SU-DHL-6 (cell line): ENCODE measurements at regions not wholly inside any gene's neighbourhood (a gene's known extent, or its start where the extent isn't known, plus 50 kb on each side); places are given as distances from the start of the nearest gene placed in this dataset.

Source experiments
- H2AFZ ChIP-seq: fragments of 200-600 bp; sonication (generic); 2 replicates; pipeline ENCODE4 v1.6.1; 2014; ENCODE audit warnings: low read depth, mild to moderate bottlenecking, moderate library complexity, mixed read lengths, antibody characterized with exemption, low read length; ENCODE audit not compliant: severe bottlenecking
- H3F3A ChIP-seq: fragments of 200-600 bp; shearing (Covaris generic); 2 replicates; pipeline ENCODE4 v1.6.0; 2016; ENCODE audit warnings: antibody characterized with exemption, mild to moderate bottlenecking; ENCODE audit not compliant: insufficient read depth
- H3K27ac ChIP-seq: fragments of 200-600 bp; sonication (generic); 2 replicates; pipeline ENCODE4 v1.5.1; 2016; ENCODE audit warnings: low read depth, mild to moderate bottlenecking, low read length, moderate library complexity, mixed read lengths
- H3K27me3 ChIP-seq: fragments of 200-600 bp; sonication (generic), shearing (Covaris generic); 2 replicates; pipeline ENCODE4 v1.6.0; 2014; ENCODE audit warnings: mild to moderate bottlenecking, low read length
- H3K36me3 ChIP-seq: fragments of 200-600 bp; sonication (generic); 2 replicates; pipeline ENCODE4 v1.6.1; 2014; ENCODE audit warnings: mild to moderate bottlenecking, low read length, mixed read lengths
- H3K4me2 ChIP-seq: fragments of 300-600, 200-600 bp; shearing (Covaris generic), sonication (generic); 2 replicates; pipeline ENCODE4 v1.6.0; 2014; ENCODE audit warnings: low read length, low read depth, mild to moderate bottlenecking; ENCODE audit not compliant: poor library complexity, severe bottlenecking
- H3K4me3 ChIP-seq: fragments of 200-600 bp; sonication (generic); 2 replicates; pipeline ENCODE4 v1.5.1; 2014; ENCODE audit warnings: antibody characterized with exemption, low read length, mild to moderate bottlenecking, mixed read lengths; ENCODE audit not compliant: insufficient read depth, poor library complexity, severe bottlenecking
- H3K79me2 ChIP-seq: fragments of 200-600 bp; sonication (generic); 2 replicates; pipeline ENCODE4 v1.6.1; 2014; ENCODE audit warnings: mild to moderate bottlenecking, low read length, moderate library complexity; ENCODE audit not compliant: insufficient read depth
- H3K9ac ChIP-seq: fragments of 200-600 bp; sonication (generic); 2 replicates; pipeline ENCODE4 v1.7.0; 2014; ENCODE audit warnings: mild to moderate bottlenecking, low read length
- H3K9me2 ChIP-seq: fragments of 200-600 bp; sonication (generic); replicated peaks from 2 replicates; pipeline ENCODE4 v1.6.1; 2014; ENCODE audit warnings: low read length; ENCODE audit not compliant: insufficient read depth
- H3K9me3 ChIP-seq: fragments of 200-600 bp; sonication (generic); 2 replicates; pipeline ENCODE4 v1.6.1; 2014; ENCODE audit warnings: low read length, mixed read lengths; ENCODE audit not compliant: insufficient read depth
- H4K20me1 ChIP-seq: fragments of 200-600 bp; sonication (generic); 2 replicates; pipeline ENCODE4 v1.6.1; 2014; ENCODE audit warnings: low read depth, mild to moderate bottlenecking, antibody characterized with exemption, low read length, moderate library complexity, mixed read lengths
- EZH2phosphoT487 ChIP-seq: fragments of 200-600 bp; sonication (generic), shearing (Covaris generic); conservative IDR thresholded peaks from 2 replicates; pipeline ENCODE4 v1.6.1; 2018; ENCODE audit warnings: mild to moderate bottlenecking, antibody characterized with exemption, low read length, moderate library complexity, mixed read lengths
- TF ChIP-seq, protein P1 (sequence below): fragments of 200-600 bp; sonication (generic); IDR thresholded peaks from one replicate; pipeline ENCODE4 v1.5.1; 2017; ENCODE audit warnings: antibody characterized with exemption, mild to moderate bottlenecking, low read length, moderate library complexity; ENCODE audit not compliant: insufficient read depth, poor library complexity, severe bottlenecking

DNA sequence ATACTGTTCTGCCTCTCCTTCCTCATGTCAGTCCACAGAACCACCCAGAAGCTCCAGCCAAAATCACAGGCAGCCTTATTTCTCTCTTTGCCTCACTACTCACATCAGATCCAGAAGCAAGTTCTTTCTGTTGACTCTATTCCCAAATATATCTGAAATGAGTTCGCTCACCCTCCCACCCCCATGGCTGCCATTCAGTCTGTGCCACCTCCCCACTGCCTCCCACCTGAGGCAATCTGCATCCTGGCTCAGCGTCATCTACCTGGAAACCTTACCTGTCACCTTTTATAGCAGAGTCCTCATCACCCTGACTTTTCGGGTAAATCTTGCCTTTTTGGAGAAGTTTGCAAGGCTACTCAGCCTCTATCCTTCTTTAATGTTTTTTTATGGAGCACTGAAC lies 501.8 kb downstream of the BCL11B start:
- H3K9me2 ChIP-seq, result no peaks in the 10 kb centered on the region
- no peak for TF ChIP-seq EZH2phosphoT487
- TF ChIP-seq, protein P1, sequence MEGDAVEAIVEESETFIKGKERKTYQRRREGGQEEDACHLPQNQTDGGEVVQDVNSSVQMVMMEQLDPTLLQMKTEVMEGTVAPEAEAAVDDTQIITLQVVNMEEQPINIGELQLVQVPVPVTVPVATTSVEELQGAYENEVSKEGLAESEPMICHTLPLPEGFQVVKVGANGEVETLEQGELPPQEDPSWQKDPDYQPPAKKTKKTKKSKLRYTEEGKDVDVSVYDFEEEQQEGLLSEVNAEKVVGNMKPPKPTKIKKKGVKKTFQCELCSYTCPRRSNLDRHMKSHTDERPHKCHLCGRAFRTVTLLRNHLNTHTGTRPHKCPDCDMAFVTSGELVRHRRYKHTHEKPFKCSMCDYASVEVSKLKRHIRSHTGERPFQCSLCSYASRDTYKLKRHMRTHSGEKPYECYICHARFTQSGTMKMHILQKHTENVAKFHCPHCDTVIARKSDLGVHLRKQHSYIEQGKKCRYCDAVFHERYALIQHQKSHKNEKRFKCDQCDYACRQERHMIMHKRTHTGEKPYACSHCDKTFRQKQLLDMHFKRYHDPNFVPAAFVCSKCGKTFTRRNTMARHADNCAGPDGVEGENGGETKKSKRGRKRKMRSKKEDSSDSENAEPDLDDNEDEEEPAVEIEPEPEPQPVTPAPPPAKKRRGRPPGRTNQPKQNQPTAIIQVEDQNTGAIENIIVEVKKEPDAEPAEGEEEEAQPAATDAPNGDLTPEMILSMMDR, result no peak
- H3K36me3 ChIP-seq, result no peaks in the 10 kb centered on the region
- H3K4me2 ChIP-seq, result no peak overlapping the region
- H3F3A ChIP-seq, result no peaks in the 10 kb centered on the region
- no peaks in the 10 kb centered on the region for H3K79me2 ChIP-seq
- no peak overlapping the region for H2AFZ ChIP-seq
- no peak overlapping the region for H3K4me3 ChIP-seq
- no peaks in the 10 kb centered on the region for H3K27me3 ChIP-seq
- no peak overlapping the region for H3K9ac ChIP-seq
- no peak overlapping the region for H3K27ac ChIP-seq
- H4K20me1 ChIP-seq, result no peaks in the 10 kb centered on the region
- H3K9me3 ChIP-seq, result no peaks in the 10 kb centered on the region

DNA sequence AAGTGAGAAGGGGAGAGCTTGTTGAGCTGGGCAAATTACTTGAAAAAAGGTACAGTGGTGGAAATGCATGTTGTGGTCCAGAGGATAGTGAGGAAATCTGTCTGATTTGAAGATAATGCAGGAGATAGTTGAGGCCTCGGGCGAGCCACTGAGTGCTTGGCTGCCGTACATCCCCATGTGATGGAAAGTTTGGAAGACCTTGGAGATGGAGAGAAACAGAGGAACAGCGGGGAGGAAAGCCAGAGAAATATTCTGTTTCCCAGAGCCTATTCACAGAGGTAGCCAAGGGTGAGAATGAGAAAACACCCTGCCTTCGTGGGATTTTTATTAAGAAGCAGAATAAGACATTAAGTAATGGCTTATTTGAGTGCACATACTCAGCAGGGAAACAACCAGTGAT lies 498.2 kb downstream of the BCL11B start:
- no peak overlapping the region for H3K4me2 ChIP-seq
- H3K9ac ChIP-seq, result no peak overlapping the region
- no peak overlapping the region for H3K4me3 ChIP-seq
- H3K27me3 ChIP-seq, result no peaks in the 10 kb centered on the region
- H4K20me1 ChIP-seq, result no peaks in the 10 kb centered on the region
- no peaks in the 10 kb centered on the region for H3F3A ChIP-seq
- H2AFZ ChIP-seq, result no peak overlapping the region
- no peak overlapping the region for H3K27ac ChIP-seq
- no peaks in the 10 kb centered on the region for H3K9me2 ChIP-seq
- H3K79me2 ChIP-seq, result no peaks in the 10 kb centered on the region
- H3K9me3 ChIP-seq, result no peaks in the 10 kb centered on the region
- TF ChIP-seq, protein P1, result no peak
- TF ChIP-seq EZH2phosphoT487, result no peak
- H3K36me3 ChIP-seq, result no peaks in the 10 kb centered on the region

DNA sequence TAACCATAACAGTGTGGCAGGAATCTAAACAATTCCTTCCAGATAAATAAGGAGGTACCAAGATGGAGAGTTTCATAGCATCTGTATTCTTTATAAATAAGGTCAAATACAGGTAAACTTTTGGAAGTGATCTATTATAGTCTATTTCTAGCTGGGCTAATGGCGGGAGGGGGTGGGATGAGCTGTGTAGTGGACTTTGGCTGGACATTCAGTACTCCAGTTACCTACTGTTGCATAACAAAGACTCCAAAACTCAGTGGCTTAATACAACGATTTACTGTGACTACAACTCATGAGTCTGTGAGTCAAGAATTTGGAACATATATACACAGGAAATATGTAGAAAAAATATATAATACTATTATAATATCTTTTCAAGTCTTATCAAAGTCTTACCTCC lies 496.1 kb downstream of the BCL11B start:
- Histone ChIP-seq H3K79me2 (no peaks in the 10 kb centered on the region), H3K9me2 (no peaks in the 10 kb centered on the region), H3K27me3 (no peaks in the 10 kb centered on the region), H3K27ac (no peak overlapping the region), H3K36me3 (no peaks in the 10 kb centered on the region), H3K4me3 (no peak overlapping the region), H3K9ac (no peak overlapping the region), H2AFZ (no peak overlapping the region), H4K20me1 (no peaks in the 10 kb centered on the region), H3K4me2 (no peak overlapping the region), H3K9me3 (no peaks in the 10 kb centered on the region), H3F3A (no peaks in the 10 kb centered on the region)
- no peak for TF ChIP-seq EZH2phosphoT487
- TF ChIP-seq, protein P1, result no peak

DNA sequence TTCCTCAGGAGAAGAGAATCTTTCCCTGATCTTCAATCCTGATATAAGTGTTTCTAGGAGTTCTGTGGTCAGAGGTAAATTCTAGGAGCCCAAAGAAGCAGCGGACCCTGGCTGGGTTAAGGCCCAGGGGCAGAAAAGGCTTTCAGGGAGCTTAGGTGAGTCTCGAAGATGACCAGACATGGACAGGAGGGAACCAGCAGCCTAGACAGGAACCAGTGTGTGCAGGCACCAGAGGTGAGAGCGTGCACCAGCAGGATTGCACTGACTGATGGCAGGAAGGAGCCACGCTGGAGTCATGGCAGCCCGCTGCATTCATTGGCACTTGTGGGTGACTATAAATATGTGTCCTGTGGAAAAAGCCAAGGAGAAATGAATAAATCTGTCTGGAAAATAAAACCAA lies 489.9 kb downstream of the BCL11B start:
- no peaks in the 10 kb centered on the region for H3K79me2 ChIP-seq
- H3K36me3 ChIP-seq, result no peaks in the 10 kb centered on the region
- H3K27me3 ChIP-seq, result no peaks in the 10 kb centered on the region
- H3K9me3 ChIP-seq, result no peaks in the 10 kb centered on the region
- H4K20me1 ChIP-seq, result no peaks in the 10 kb centered on the region
- H3K9ac ChIP-seq, result no peak overlapping the region
- no peak for TF ChIP-seq EZH2phosphoT487
- TF ChIP-seq, protein P1, result no peak
- no peak overlapping the region for H3K4me2 ChIP-seq
- no peak overlapping the region for H3K27ac ChIP-seq
- no peaks in the 10 kb centered on the region for H3F3A ChIP-seq
- no peak overlapping the region for H2AFZ ChIP-seq
- H3K4me3 ChIP-seq, result no peak overlapping the region
- no peaks in the 10 kb centered on the region for H3K9me2 ChIP-seq
